BE2C (cell line): ENCODE measurements at regions not wholly inside any gene's neighbourhood (a gene's known extent, or its start where the extent isn't known, plus 50 kb on each side); places are given as distances from the start of the nearest gene placed in this dataset.
A peak's percentile ranks its signal among the peaks of the same experiment; 100 is the strongest.
"Not testable (repeated sequence)": the region's sequence is repeated elsewhere in the genome, so short reads cannot be mapped to it uniquely, and the experiment has no call there.

Source experiments
- DNase-seq: peaks from one replicate; pipeline ENCODE4 v3.0.0-alpha.2; 2020
- H3K27me3 ChIP-seq: fragments of 250-450 bp; sonication (Bioruptor Pico); 2 replicates; pipeline ENCODE4 v1.5.1; 2020; ENCODE audit warnings: mild to moderate bottlenecking
- H3K36me3 ChIP-seq: fragments of 250-450 bp; sonication (Bioruptor Pico); 2 replicates; pipeline ENCODE4 v1.5.1; 2020; ENCODE audit warnings: mild to moderate bottlenecking
- H3K4me1 ChIP-seq: fragments of 250-450 bp; sonication (Bioruptor Pico); 2 replicates; pipeline ENCODE4 v1.5.1; 2020
- H3K4me3 ChIP-seq: 2 replicates; pipeline ENCODE4 v1.5.1; 2011; ENCODE audit warnings: low read depth, low read length
- H3K9me3 ChIP-seq: fragments of 250-450 bp; sonication (Bioruptor Pico); 2 replicates; pipeline ENCODE4 v1.5.1; 2020
- TF ChIP-seq, protein P1 (sequence below): IDR thresholded peaks from 2 replicates; pipeline ENCODE4 v1.5.1; 2012; ENCODE audit warnings: mild to moderate bottlenecking, low read depth, low read length

DNA sequence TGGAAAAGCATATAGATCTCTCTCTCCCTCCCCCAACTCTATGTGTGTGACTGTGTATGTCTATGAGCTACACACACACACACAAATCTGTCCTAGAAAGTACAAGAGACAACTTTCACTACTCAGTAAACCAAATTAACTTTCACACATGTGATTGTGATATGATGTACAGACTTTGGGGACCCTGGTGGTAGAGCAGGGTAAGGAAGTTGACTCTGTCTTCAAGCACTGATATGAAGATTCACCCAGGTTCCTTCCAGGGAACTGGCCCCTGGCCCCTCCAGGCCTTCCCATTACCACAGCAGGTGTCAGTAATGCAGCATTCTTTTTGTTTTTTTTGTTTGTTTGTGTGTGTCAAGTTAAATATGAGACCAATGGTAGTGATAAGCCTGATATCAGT, 66.1 kb upstream of the PTH start:
- H3K4me1 ChIP-seq: no peaks in the 10 kb centered on the region
- TF ChIP-seq, protein P1, sequence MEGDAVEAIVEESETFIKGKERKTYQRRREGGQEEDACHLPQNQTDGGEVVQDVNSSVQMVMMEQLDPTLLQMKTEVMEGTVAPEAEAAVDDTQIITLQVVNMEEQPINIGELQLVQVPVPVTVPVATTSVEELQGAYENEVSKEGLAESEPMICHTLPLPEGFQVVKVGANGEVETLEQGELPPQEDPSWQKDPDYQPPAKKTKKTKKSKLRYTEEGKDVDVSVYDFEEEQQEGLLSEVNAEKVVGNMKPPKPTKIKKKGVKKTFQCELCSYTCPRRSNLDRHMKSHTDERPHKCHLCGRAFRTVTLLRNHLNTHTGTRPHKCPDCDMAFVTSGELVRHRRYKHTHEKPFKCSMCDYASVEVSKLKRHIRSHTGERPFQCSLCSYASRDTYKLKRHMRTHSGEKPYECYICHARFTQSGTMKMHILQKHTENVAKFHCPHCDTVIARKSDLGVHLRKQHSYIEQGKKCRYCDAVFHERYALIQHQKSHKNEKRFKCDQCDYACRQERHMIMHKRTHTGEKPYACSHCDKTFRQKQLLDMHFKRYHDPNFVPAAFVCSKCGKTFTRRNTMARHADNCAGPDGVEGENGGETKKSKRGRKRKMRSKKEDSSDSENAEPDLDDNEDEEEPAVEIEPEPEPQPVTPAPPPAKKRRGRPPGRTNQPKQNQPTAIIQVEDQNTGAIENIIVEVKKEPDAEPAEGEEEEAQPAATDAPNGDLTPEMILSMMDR: no peak
- H3K9me3 ChIP-seq: no peaks in the 10 kb centered on the region
- H3K36me3 ChIP-seq: no peaks in the 10 kb centered on the region
- no peaks in the 10 kb centered on the region for H3K27me3 ChIP-seq
- no peak overlapping the region for H3K4me3 ChIP-seq
- no peak for DNase-seq

DNA sequence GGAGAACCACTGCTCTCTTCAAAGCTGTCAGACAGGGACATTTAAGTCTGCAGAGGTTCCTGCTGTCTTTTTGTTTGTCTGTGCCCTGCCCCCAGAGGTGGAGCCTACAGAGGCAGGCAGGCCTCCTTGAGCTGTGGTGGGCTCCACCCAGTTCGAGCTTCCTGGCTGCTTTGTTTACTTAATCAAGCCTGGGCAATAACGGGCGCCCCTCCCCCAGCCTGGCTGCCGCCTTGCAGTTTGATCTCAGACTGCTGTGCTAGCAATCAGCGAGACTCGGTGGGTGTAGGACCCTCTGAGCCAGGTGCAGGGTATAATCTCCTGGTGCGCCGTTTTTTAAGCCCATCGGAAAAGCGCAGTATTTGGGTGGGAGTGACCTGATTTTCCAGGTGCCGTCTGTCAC, 64.5 kb upstream of the PTH start:
- DNase-seq: peak; percentile 6
- H3K4me3 ChIP-seq, H3K4me1 ChIP-seq, H3K36me3 ChIP-seq, H3K27me3 ChIP-seq, H3K9me3 ChIP-seq: not testable (repeated sequence)

DNA sequence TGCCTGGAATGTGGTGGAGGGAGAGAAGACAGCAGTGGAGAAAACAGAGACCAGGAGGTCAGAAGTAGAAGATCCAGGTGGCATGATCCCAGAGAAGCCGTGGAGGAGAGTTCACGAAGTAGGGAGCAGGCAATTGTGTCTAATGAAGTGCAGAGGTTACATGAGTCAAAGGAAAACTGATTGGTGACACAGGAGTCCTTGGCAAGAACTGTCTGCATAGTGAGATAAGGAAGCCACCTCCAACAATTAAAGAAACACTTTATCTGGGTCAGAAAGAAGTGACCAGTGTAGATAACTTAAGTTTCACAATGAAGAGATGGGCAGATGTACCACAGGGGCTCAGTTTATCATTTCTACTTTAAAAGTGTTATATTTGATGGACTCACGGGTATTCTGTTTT, 57.0 kb upstream of the PTH start:
- no peaks in the 10 kb centered on the region for H3K4me1 ChIP-seq
- no peaks in the 10 kb centered on the region for H3K27me3 ChIP-seq
- no peaks in the 10 kb centered on the region for H3K36me3 ChIP-seq
- DNase-seq: no peak
- H3K4me3 ChIP-seq: no peak overlapping the region
- no peaks in the 10 kb centered on the region for H3K9me3 ChIP-seq
- TF ChIP-seq, protein P1: no peak

DNA sequence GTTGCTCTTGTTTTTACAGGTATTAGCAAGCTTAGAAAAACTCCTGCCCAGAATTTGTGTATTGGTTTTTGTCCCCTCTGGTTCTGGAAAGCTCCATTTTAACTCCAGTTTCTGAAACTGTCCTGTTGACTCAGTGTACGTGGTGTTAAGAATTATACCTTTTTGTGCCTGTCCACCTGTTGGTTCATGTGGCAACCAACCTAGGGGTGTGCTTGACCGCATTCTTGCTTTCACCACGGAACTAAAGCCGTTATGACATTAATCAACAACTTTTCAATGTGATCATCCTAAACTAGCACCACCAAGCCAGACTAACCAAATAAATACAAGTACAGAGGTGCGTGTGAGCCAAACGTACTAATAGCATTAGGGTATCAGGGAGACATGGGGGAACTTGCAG, 56.0 kb upstream of the PTH start:
- Histone ChIP-seq H3K9me3 (no peaks in the 10 kb centered on the region), H3K36me3 (no peaks in the 10 kb centered on the region), H3K4me1 (no peaks in the 10 kb centered on the region), H3K27me3 (no peaks in the 10 kb centered on the region), H3K4me3 (no peak overlapping the region)
- DNase-seq: no peak
- TF ChIP-seq, protein P1: no peak

DNA sequence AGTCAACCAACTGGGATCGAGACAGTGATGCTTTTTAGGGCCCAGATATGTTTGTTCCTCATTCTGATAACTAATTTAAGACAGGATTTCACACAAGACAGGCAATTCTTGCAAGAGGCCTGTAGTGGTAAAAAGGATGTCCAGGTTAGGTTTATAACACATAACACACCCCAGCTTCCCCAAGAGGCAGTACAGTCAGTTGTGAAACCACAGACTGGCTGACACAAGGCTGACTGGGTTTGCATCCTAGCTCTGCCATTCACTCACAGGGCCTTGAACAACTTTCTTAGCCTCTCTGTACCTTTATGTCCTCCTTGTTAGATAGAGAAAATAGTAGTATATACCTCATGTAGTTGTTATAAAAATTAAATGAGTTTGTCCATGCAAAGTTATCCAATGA, 55.0 kb upstream of the PTH start:
- Histone ChIP-seq H3K27me3 (no peaks in the 10 kb centered on the region), H3K9me3 (no peaks in the 10 kb centered on the region), H3K4me3 (no peak overlapping the region), H3K4me1 (no peaks in the 10 kb centered on the region), H3K36me3 (no peaks in the 10 kb centered on the region)
- TF ChIP-seq, protein P1: no peak
- no peak for DNase-seq

DNA sequence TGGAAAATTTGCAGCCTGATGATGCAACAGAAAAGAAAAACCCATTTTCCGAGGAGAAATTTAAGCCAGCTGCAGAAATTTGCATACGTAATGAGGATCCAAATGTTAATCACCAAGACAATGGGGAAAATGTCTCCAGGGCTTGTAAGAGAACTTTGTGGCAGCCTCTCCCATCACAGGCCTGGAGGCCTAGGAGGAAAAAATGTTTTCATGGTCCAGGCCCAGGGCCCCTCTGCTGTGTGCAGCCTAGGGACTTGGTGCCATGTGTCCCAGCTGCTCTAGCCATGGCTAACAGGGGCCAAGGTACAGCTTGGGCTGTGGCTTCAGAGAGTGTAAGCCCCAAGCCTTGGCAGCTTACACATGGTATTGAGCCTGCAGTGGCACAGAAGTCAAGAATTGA, 50.3 kb upstream of the PTH start:
- not testable (repeated sequence) for DNase-seq, H3K4me3 ChIP-seq

More for the DNA sequence above, 50.3 kb upstream of the PTH start:
- not testable (repeated sequence) for H3K27me3 ChIP-seq, H3K36me3 ChIP-seq, H3K4me1 ChIP-seq, H3K9me3 ChIP-seq
